Neuronal stem cell (in vitro differentiated cells): ENCODE measurements at regions not wholly inside any gene's neighbourhood (a gene's known extent, or its start where the extent isn't known, plus 50 kb on each side); places are given as distances from the start of the nearest gene placed in this dataset.

Experiments
- DNase-seq: peaks from one replicate; pipeline ENCODE4 v3.0.0-alpha.2; 2013; ENCODE audit warnings: low spot score
- H2AFZ ChIP-seq: one replicate; pipeline ENCODE4 v1.6.1; 2013; ENCODE audit warnings: mild to moderate bottlenecking, low read length, inconsistent platforms
- H2AK5ac ChIP-seq: 2 replicates; pipeline ENCODE4 v1.6.1; 2013; ENCODE audit warnings: low read depth, mild to moderate bottlenecking, inconsistent platforms, low read length, moderate library complexity, mixed read lengths
- H2BK120ac ChIP-seq: 2 replicates; pipeline ENCODE4 v1.6.1; 2013; ENCODE audit warnings: low read depth, mild to moderate bottlenecking, inconsistent platforms, low read length, moderate library complexity, mixed read lengths
- H2BK12ac ChIP-seq: one replicate; pipeline ENCODE4 v1.6.1; 2013; ENCODE audit warnings: low read length, inconsistent platforms
- H2BK15ac ChIP-seq: 2 replicates; pipeline ENCODE4 v1.6.1; 2013; ENCODE audit warnings: mild to moderate bottlenecking, low read length, inconsistent platforms, mixed read lengths
- H2BK5ac ChIP-seq: one replicate; pipeline ENCODE4 v1.6.1; 2013; ENCODE audit warnings: inconsistent platforms, mild to moderate bottlenecking, low read length, moderate library complexity
- H3K14ac ChIP-seq: one replicate; pipeline ENCODE4 v1.6.1; 2013; ENCODE audit warnings: low read length, inconsistent platforms
- H3K18ac ChIP-seq: 2 replicates; pipeline ENCODE4 v1.6.1; 2013; ENCODE audit warnings: low read length, inconsistent platforms
- H3K23ac ChIP-seq: 2 replicates; pipeline ENCODE4 v1.6.1; 2013; ENCODE audit warnings: low read depth, mild to moderate bottlenecking, mixed read lengths, low read length, inconsistent platforms; ENCODE audit not compliant: poor library complexity
- H3K27ac ChIP-seq: replicated peaks from 3 replicates; pipeline ENCODE4 v1.5.1; 2013; ENCODE audit warnings: low read length, inconsistent platforms
- H3K27me3 ChIP-seq, 3 experiments: 2 replicates each; pipeline ENCODE4 v1.6.1; 2013; ENCODE audit warnings: low read length in 3 of 3, mild to moderate bottlenecking in 2 of 3, inconsistent platforms in 1 of 3, low read depth in 1 of 3, mixed read lengths in 1 of 3, moderate library complexity in 1 of 3; ENCODE audit not compliant: control insufficient read depth in 3 of 3, insufficient read depth in 3 of 3
- H3K36me3 ChIP-seq, 2 donors: replicated peaks in 1 of 2; 2 replicates each; pipeline ENCODE4 v1.6.1; 2013; ENCODE audit warnings: low read length in 2 of 2; ENCODE audit not compliant: control insufficient read depth in 2 of 2, insufficient read depth in 2 of 2
- H3K4ac ChIP-seq: 2 replicates; pipeline ENCODE4 v1.6.1; 2013; ENCODE audit warnings: inconsistent platforms, mild to moderate bottlenecking, low read length, moderate library complexity
- H3K4me1 ChIP-seq, 2 donors: 1 replicate in 1 of 2; 2 replicates in 1 of 2; pipeline ENCODE4 v1.6.1; 2013; ENCODE audit warnings: low read length in 2 of 2, low read depth in 1 of 2; ENCODE audit not compliant: control insufficient read depth in 2 of 2, insufficient read depth in 1 of 2
- H3K4me2 ChIP-seq: one replicate; pipeline ENCODE4 v1.6.1; 2013; ENCODE audit warnings: mild to moderate bottlenecking, low read length, inconsistent platforms; ENCODE audit not compliant: insufficient read depth, poor library complexity, severe bottlenecking
- H3K4me3 ChIP-seq, 2 donors: 2 replicates each; pipeline ENCODE4 v1.5.1; 2013; ENCODE audit warnings: low read length in 2 of 2, mild to moderate bottlenecking in 2 of 2, inconsistent platforms in 1 of 2, moderate library complexity in 1 of 2
- H3K79me1 ChIP-seq: one replicate; pipeline ENCODE4 v1.6.1; 2013; ENCODE audit warnings: low read depth, mild to moderate bottlenecking, inconsistent platforms, low read length, moderate library complexity
- H3K9ac ChIP-seq: one replicate; pipeline ENCODE4 v1.6.1; 2013; ENCODE audit warnings: mild to moderate bottlenecking, low read depth, low read length, inconsistent platforms; ENCODE audit not compliant: poor library complexity
- H3K9me3 ChIP-seq, 2 donors: replicated peaks in 1 of 2; 2 replicates each; pipeline versions ENCODE3 to v1.6.1; 2013; ENCODE audit warnings: low read length in 2 of 2, mild to moderate bottlenecking in 2 of 2, inconsistent platforms in 1 of 2, low read depth in 1 of 2, mixed read lengths in 1 of 2, moderate library complexity in 1 of 2; ENCODE audit not compliant: control insufficient read depth in 2 of 2, insufficient read depth in 1 of 2
- H4K8ac ChIP-seq: one replicate; pipeline ENCODE4 v1.6.1; 2013; ENCODE audit warnings: low read depth, mild to moderate bottlenecking, inconsistent platforms, low read length, moderate library complexity
- H4K91ac ChIP-seq: one replicate; pipeline ENCODE4 v1.6.1; 2013; ENCODE audit warnings: low read length, low read depth, mild to moderate bottlenecking, inconsistent platforms; ENCODE audit not compliant: poor library complexity
- WGBS, 2 donors: extraction: QIAGEN DNeasy Blood & Tissue Kit; methylation state at CpG; one replicate each; pipeline ENCODE4 v1.1.7; 2013; ENCODE audit warnings: missing lambda C conversion rate in 2 of 2, mixed read lengths in 1 of 2; ENCODE audit not compliant: insufficient read length in 2 of 2, insufficient replicate concordance in 1 of 2; ENCODE audit errors: extremely low coverage in 2 of 2; 5-methylcytosine and 5-hydroxymethylcytosine counted together

GRCh38 chr4:153987291-153987690, 198.4 kb upstream of the SFRP2 start:
- H3K23ac ChIP-seq: no peak overlapping the region
- no peak overlapping the region for H2BK12ac ChIP-seq
- H3K4me2 ChIP-seq: no peak overlapping the region
- H3K27me3 ChIP-seq: no peaks in the 10 kb centered on the region
- no peak overlapping the region for H2AK5ac ChIP-seq
- no peak overlapping the region for H3K4me3 ChIP-seq
- no peak overlapping the region for H4K8ac ChIP-seq
- H3K4me1 ChIP-seq: peaks cover 4 to 22% of the 10 kb centered on the region in 2 donors
- H4K91ac ChIP-seq: no peak overlapping the region
- H2BK5ac ChIP-seq: no peak overlapping the region
- H3K9ac ChIP-seq: no peak overlapping the region
- peaks cover 0 to 16% of the 10 kb centered on the region in 2 donors for H3K9me3 ChIP-seq
- H3K4ac ChIP-seq: no peak overlapping the region
- WGBS, 2 donors: no CpG with 5 or more reads among the region's 1 CpG
- no peaks in the 10 kb centered on the region for H3K36me3 ChIP-seq
- no peak overlapping the region for H2BK15ac ChIP-seq
- no peak overlapping the region for H3K18ac ChIP-seq
- no peaks in the 10 kb centered on the region for H3K79me1 ChIP-seq
- H3K27ac ChIP-seq: no peak overlapping the region
- H2AFZ ChIP-seq: no peak overlapping the region
- no peak for DNase-seq
- no peak overlapping the region for H2BK120ac ChIP-seq
- H3K14ac ChIP-seq: no peak overlapping the region

DNA sequence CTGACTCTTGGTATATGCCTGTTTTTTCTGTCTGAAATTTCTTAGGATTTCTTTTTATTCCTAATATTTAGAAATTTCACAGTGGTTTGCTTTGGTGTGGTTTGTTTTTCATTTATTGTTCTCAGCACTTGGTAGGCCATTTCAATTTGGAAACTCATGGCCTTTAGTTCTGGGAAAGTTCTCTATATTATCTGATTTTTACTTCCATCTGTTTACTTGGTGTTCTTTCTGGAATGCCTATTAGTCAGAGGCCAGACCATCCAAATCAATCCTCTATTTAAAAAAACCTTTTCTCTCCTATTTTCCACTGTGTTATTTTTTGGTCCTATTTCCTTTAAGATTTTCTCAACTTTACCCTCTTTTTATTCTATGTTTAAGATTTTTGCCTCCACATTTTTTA, 188.1 kb upstream of the SFRP2 start:
- H3K27ac ChIP-seq: no peak overlapping the region
- no peak overlapping the region for H2BK120ac ChIP-seq
- no peak overlapping the region for H3K9ac ChIP-seq
- no peak for DNase-seq
- peaks cover 0 to 2% of the 10 kb centered on the region in 2 donors for H3K36me3 ChIP-seq
- H2BK12ac ChIP-seq: no peak overlapping the region
- no peak overlapping the region for H3K4ac ChIP-seq
- H3K4me2 ChIP-seq: no peak overlapping the region
- no peak overlapping the region for H3K4me3 ChIP-seq
- no peak overlapping the region for H2AK5ac ChIP-seq
- H3K18ac ChIP-seq: no peak overlapping the region
- H3K4me1 ChIP-seq: no peaks in the 10 kb centered on the region
- H4K91ac ChIP-seq: no peak overlapping the region
- no peaks in the 10 kb centered on the region for H3K27me3 ChIP-seq
- no peak overlapping the region for H2BK5ac ChIP-seq
- H4K8ac ChIP-seq: no peak overlapping the region
- peaks cover 8 to 28% of the 10 kb centered on the region in 2 donors for H3K9me3 ChIP-seq
- no peaks in the 10 kb centered on the region for H3K79me1 ChIP-seq
- H3K14ac ChIP-seq: no peak overlapping the region
- no peak overlapping the region for H2AFZ ChIP-seq
- H2BK15ac ChIP-seq: no peak overlapping the region
- no peak overlapping the region for H3K23ac ChIP-seq

- Histone ChIP-seq H3K14ac (no peak overlapping the region), H3K79me1 (no peaks in the 10 kb centered on the region), H3K4ac (no peak overlapping the region), H2AK5ac (no peak overlapping the region), H3K27ac (no peak overlapping the region), H3K27me3 (no peaks in the 10 kb centered on the region), H3K4me3 (no peak overlapping the region), H3K9me3 (peaks cover 8 to 28% of the 10 kb centered on the region in 2 donors), H3K36me3 (peaks cover 0 to 2% of the 10 kb centered on the region in 2 donors), H4K91ac (no peak overlapping the region), H3K18ac (no peak overlapping the region), H3K4me1 (no peaks in the 10 kb centered on the region), H3K9ac (no peak overlapping the region), H2BK12ac (no peak overlapping the region), H3K4me2 (no peak overlapping the region), H2AFZ (no peak overlapping the region), H4K8ac (no peak overlapping the region), H2BK5ac (no peak overlapping the region), H2BK15ac (no peak overlapping the region), H3K23ac (no peak overlapping the region), H2BK120ac (no peak overlapping the region)
- WGBS, 2 donors: no CpG with 5 or more reads among the region's 1 CpG
- no peak for DNase-seq
Measured at GRCh38 chr4:153974452-153974851, 185.6 kb upstream of the SFRP2 start.

DNA sequence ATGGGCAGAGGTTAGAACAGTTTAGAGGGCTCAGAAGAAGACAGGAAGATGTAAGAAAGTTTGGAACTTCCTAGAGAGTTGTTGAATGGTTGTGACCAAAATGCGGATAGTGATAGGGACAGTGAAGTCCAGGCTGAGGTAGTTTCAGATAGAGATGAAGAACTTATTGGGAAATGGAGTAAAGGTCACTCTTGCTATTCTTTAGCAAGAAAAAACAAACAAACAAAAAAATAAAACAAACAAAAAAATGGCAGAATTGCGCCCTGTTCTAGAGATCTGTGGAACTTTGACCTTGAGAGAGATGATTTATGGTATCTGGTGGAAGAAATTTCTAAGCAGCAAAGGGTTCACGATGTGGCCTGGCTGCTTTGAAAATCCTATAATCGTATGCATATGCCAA, 185.1 kb upstream of the SFRP2 start:
- WGBS, 2 donors: no CpG with 5 or more reads among the region's 4 CpGs

More for the DNA sequence above, 185.1 kb upstream of the SFRP2 start:
- Histone ChIP-seq H3K36me3 (peaks cover 0 to 2% of the 10 kb centered on the region in 2 donors), H2BK15ac (no peak overlapping the region), H4K91ac (no peak overlapping the region), H4K8ac (no peak overlapping the region), H3K27me3 (no peaks in the 10 kb centered on the region), H2AFZ (no peak overlapping the region), H3K4me1 (no peaks in the 10 kb centered on the region), H3K9ac (no peak overlapping the region), H3K79me1 (no peaks in the 10 kb centered on the region), H2BK120ac (no peak overlapping the region), H3K18ac (no peak overlapping the region), H3K27ac (no peak overlapping the region), H3K4me3 (no peak overlapping the region), H3K9me3 (peaks cover 8 to 28% of the 10 kb centered on the region in 2 donors), H3K4ac (no peak overlapping the region), H2AK5ac (no peak overlapping the region), H2BK5ac (no peak overlapping the region), H2BK12ac (no peak overlapping the region), H3K4me2 (no peak overlapping the region), H3K14ac (no peak overlapping the region), H3K23ac (no peak overlapping the region)
- no peak for DNase-seq
